ENCODE measurements at regions not wholly inside any gene's neighbourhood (a gene's known extent, or its start where the extent isn't known, plus 50 kb on each side); places are given as distances from the start of the nearest gene placed in this dataset.

DNA sequence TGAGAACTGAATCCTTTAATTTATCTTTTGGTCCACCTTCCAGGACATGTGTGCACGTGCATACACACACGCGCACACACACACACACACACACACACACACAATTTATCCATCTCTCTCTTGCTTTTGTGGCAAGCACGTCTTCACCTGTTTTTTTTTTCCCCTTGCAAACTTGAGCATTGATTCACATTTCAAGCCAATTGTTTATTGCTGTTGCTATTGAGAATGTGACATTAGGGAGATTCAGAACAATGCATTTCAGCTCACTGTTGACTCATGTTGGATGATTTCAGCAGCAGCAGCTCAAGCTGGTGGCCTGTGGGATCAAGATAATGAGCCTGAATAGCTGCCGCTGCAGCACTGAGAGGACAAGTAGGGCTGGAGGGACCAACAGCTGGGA, 128.9 kb downstream of the SNAPC1 start:
- intact Hi-C loops (cut with DNase I), result no loop called here
- TF ChIP-seq EP300 (IDR thresholded peaks at IDR 0.05), result no peak
- no peak for TF ChIP-seq POLR2A (IDR thresholded peaks at IDR 0.05)
- TF ChIP-seq, protein P1, sequence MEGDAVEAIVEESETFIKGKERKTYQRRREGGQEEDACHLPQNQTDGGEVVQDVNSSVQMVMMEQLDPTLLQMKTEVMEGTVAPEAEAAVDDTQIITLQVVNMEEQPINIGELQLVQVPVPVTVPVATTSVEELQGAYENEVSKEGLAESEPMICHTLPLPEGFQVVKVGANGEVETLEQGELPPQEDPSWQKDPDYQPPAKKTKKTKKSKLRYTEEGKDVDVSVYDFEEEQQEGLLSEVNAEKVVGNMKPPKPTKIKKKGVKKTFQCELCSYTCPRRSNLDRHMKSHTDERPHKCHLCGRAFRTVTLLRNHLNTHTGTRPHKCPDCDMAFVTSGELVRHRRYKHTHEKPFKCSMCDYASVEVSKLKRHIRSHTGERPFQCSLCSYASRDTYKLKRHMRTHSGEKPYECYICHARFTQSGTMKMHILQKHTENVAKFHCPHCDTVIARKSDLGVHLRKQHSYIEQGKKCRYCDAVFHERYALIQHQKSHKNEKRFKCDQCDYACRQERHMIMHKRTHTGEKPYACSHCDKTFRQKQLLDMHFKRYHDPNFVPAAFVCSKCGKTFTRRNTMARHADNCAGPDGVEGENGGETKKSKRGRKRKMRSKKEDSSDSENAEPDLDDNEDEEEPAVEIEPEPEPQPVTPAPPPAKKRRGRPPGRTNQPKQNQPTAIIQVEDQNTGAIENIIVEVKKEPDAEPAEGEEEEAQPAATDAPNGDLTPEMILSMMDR (IDR thresholded peaks at IDR 0.05), result no peak
- no peak for TF ChIP-seq POLR2AphosphoS5 (IDR thresholded peaks at IDR 0.05)
- Histone ChIP-seq H3K36me3 (no peaks in the 10 kb centered on the region), H3K27me3 (no peaks in the 10 kb centered on the region), H3K27ac (no peak overlapping the region), H3K9me3 (no peaks in the 10 kb centered on the region), H3K4me1 (no peaks in the 10 kb centered on the region), H3K4me3 (no peak overlapping the region)
- no peak for DNase-seq
- WGBS, 2 donors, result 75 to 76% methylated on average over 5 of the region's 5 CpGs

DNA sequence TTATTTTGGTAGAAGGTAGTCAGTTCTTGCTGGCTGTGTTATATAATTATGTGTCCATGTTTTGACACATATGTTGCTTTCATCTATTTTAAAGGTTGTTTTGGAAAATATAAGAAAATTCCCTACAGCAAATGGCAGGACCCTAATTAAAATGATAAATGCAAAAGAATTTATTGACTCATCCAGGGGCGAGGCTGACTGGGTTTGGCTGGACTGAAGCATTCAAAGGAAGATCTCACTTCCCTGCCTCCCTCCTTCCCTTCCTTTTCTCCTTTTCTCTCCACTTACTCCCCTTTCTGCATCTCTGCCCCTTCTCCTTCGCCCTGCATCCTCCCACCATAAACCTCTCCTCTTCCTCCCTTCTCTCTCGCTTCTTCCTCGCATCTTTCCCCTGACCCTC, 129.6 kb downstream of the SNAPC1 start:
- 78 to 81% methylated on average over 4 of the region's 4 CpGs for WGBS, 2 donors
- TF ChIP-seq EP300 (IDR thresholded peaks at IDR 0.05), result no peak
- no peak for TF ChIP-seq POLR2A (IDR thresholded peaks at IDR 0.05)
- TF ChIP-seq, protein P1 (IDR thresholded peaks at IDR 0.05), result no peak
- no peak for TF ChIP-seq POLR2AphosphoS5 (IDR thresholded peaks at IDR 0.05)
- H3K27ac ChIP-seq, result no peak overlapping the region
- H3K4me1 ChIP-seq, result no peaks in the 10 kb centered on the region
- intact Hi-C loops (cut with DNase I), result no loop called here
- H3K9me3 ChIP-seq, result no peaks in the 10 kb centered on the region
- no peaks in the 10 kb centered on the region for H3K36me3 ChIP-seq
- H3K27me3 ChIP-seq, result no peaks in the 10 kb centered on the region
- no peak overlapping the region for H3K4me3 ChIP-seq
- DNase-seq, result no peak

- WGBS, 2 donors, result 88% methylated on average over 5 of the region's 5 CpGs
- Histone ChIP-seq H3K27me3 (no peaks in the 10 kb centered on the region), H3K4me3 (no peak overlapping the region), H3K27ac (no peak overlapping the region), H3K36me3 (no peaks in the 10 kb centered on the region), H3K4me1 (no peaks in the 10 kb centered on the region), H3K9me3 (no peaks in the 10 kb centered on the region)
- TF ChIP-seq POLR2AphosphoS5 (IDR thresholded peaks at IDR 0.05) (no peak), POLR2A (IDR thresholded peaks at IDR 0.05) (no peak), EP300 (IDR thresholded peaks at IDR 0.05) (no peak)
- TF ChIP-seq, protein P1 (IDR thresholded peaks at IDR 0.05), result no peak
- DNase-seq, result no peak
- intact Hi-C loops (cut with DNase I), result no loop called here
Observed at GRCh38 chr14:61893371-61893940, 131.2 kb downstream of the SNAPC1 start.

DNA sequence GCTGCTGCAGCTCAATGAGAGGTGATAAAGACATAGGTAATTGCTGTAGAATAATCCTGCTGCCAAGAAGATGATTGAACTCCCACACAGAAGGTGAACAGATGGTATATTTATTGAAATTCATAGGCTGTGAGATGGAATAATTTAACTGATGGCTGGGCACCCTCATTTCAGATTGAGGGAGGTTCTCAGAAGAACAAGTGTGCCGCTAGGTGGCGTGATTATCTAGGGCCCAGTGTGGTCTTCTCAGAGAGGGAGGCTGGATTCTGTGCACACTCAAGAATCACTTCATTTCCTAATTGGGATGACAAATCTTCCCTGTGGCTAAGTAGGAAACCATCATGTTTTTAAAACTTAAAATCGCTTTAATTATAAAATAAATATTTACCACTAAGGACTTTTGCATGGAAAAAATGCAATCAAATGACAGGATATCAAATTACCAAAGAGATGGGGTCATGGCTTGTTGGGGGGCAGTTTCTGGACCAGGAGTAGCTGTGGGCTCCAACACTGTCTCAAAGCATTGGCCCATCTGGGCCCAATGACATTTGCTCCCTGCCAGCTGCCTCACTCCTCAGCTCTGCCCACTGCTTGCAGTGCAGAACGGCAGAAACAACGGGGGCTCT, 132.3 kb downstream of the SNAPC1 start:
- WGBS, 2 donors, result 39 to 45% methylated on average over 5 of the region's 5 CpGs
- Histone ChIP-seq H3K4me1 (no peaks in the 10 kb centered on the region), H3K4me3 (no peak overlapping the region), H3K9me3 (no peaks in the 10 kb centered on the region), H3K27ac (no peak overlapping the region), H3K36me3 (no peaks in the 10 kb centered on the region), H3K27me3 (no peaks in the 10 kb centered on the region)
- intact Hi-C loops (cut with DNase I), result no loop called here
- TF ChIP-seq, protein P1 (IDR thresholded peaks at IDR 0.05), result peak in 1 of 4 experiments; percentile 32
- no peak for TF ChIP-seq POLR2AphosphoS5 (IDR thresholded peaks at IDR 0.05)
- DNase-seq, result no peak

DNA sequence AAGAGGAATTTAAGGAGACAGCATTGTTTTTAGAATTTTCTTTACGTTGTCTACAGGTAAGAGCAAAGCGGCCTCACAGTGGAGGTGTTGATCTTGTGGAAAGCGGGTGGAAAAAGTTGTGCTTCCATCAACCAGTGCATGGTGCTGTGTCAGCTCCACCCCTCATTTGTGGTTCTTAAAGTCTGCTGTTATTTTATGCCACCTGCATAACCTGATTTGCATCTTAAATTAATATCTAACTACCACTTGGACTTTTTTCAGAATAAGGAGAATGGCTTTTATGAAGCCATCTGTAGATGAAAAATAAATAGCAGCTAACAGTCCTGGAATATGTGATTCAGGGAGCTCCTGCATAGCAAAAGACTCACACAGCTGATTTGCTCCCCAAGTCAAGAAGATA, 135.1 kb downstream of the SNAPC1 start:
- no peak overlapping the region for H3K27ac ChIP-seq
- no peak overlapping the region for H3K4me3 ChIP-seq
- no peak for DNase-seq
- no peaks in the 10 kb centered on the region for H3K9me3 ChIP-seq
- H3K4me1 ChIP-seq, result no peaks in the 10 kb centered on the region
- intact Hi-C loops (cut with DNase I), result no loop called here
- WGBS, 2 donors, result 91 to 97% methylated on average over 3 of the region's 3 CpGs
- H3K27me3 ChIP-seq, result no peaks in the 10 kb centered on the region
- H3K36me3 ChIP-seq, result no peaks in the 10 kb centered on the region
- TF ChIP-seq, protein P1 (IDR thresholded peaks at IDR 0.05), result no peak
- TF ChIP-seq POLR2A (IDR thresholded peaks at IDR 0.05), result no peak
- TF ChIP-seq POLR2AphosphoS5 (IDR thresholded peaks at IDR 0.05), result no peak
- no peak for TF ChIP-seq EP300 (IDR thresholded peaks at IDR 0.05)
